PC-3 (cell line): ENCODE measurements at regions not wholly inside any gene's neighbourhood (a gene's known extent, or its start where the extent isn't known, plus 50 kb on each side); places are given as distances from the start of the nearest gene placed in this dataset.
"Not testable (repeated sequence)": the region's sequence is repeated elsewhere in the genome, so short reads cannot be mapped to it uniquely, and the experiment has no call there.

ENCODE experiments used
- ATAC-seq: fragments of 200-7000 bp; cut with Tn5 transposase; 2 replicates; pipeline ENCODE4 v1.9.1; 2020; ENCODE audit warnings: mild to moderate bottlenecking, moderate library complexity
- BruUV-seq: library from RNA; stranded (reverse); fragments of 400-500 nt; replicated peaks from 2 replicates; lab custom pipeline; 2021; lab: Mats Ljungman, UMichigan
- CTCF ChIA-PET: fragments of 300-600 bp; sonication (Branson Sonifier 250); formaldehyde crosslinking; loops from one replicate; lab custom pipeline; 2022; ENCODE audit warnings: antibody characterized with exemption; lab: Charles Lee
- POLR2A ChIA-PET: fragments of 300-600 bp; sonication (Branson Sonifier 250); formaldehyde crosslinking; loops from one replicate; lab custom pipeline; 2022; ENCODE audit warnings: antibody characterized with exemption; ENCODE audit not compliant: unreplicated experiment; lab: Charles Lee
- DNase-seq: peaks from one replicate; pipeline ENCODE4 v3.0.0-alpha.2; 2015
- H2AFZ ChIP-seq: fragments of 300-600 bp; sonication (generic); 2 replicates; pipeline ENCODE4 v1.6.0; 2016; ENCODE audit warnings: antibody characterized with exemption, low read length
- H3F3A ChIP-seq: fragments of 300-600 bp; sonication (generic); one replicate; pipeline ENCODE4 v1.6.0; 2017; ENCODE audit warnings: antibody characterized with exemption, low read length, control low read depth, mild to moderate bottlenecking; ENCODE audit not compliant: unreplicated experiment
- H3K27ac ChIP-seq: fragments of 300-600 bp; sonication (generic); 2 replicates; pipeline ENCODE4 v1.5.1; 2016; ENCODE audit warnings: mild to moderate bottlenecking, low read length
- H3K27me3 ChIP-seq: fragments of 300-600 bp; sonication (generic); 2 replicates; pipeline ENCODE4 v1.6.1; 2016; ENCODE audit warnings: low read length, mixed read lengths
- H3K36me3 ChIP-seq: fragments of 300-600 bp; sonication (generic); 2 replicates; pipeline ENCODE4 v1.6.1; 2016; ENCODE audit warnings: low read depth, mixed run types, low read length, mixed read lengths
- H3K4me1 ChIP-seq: fragments of 300-600 bp; sonication (generic); 2 replicates; pipeline ENCODE4 v1.5.1; 2016; ENCODE audit warnings: low read length; ENCODE audit not compliant: insufficient read depth
- H3K4me2 ChIP-seq: fragments of 300-600 bp; sonication (generic); 2 replicates; pipeline ENCODE4 v1.6.0; 2016; ENCODE audit warnings: low read length
- H3K4me3 ChIP-seq: fragments of 300-600 bp; sonication (generic); 2 replicates; pipeline ENCODE4 v1.5.1; 2016; ENCODE audit warnings: mild to moderate bottlenecking, low read length, mixed read lengths
- H3K79me2 ChIP-seq: fragments of 300-600 bp; sonication (generic); 2 replicates; pipeline ENCODE4 v1.6.1; 2017; ENCODE audit warnings: low read length, mixed read lengths
- H3K9ac ChIP-seq: fragments of 300-600 bp; sonication (generic); 2 replicates; pipeline ENCODE4 v1.6.0; 2016; ENCODE audit warnings: mild to moderate bottlenecking, low read length
- H3K9me2 ChIP-seq: fragments of 300-600 bp; sonication (generic); replicated peaks from 2 replicates; pipeline ENCODE4 v1.6.1; 2016; ENCODE audit warnings: mixed run types, low read length, mixed read lengths
- H3K9me3 ChIP-seq: fragments of 300-600 bp; sonication (generic); 2 replicates; pipeline ENCODE4 v1.6.1; 2016; ENCODE audit warnings: low read length, mixed read lengths
- H4K20me1 ChIP-seq: fragments of 300-600 bp; sonication (generic); 2 replicates; pipeline ENCODE4 v1.6.1; 2016; ENCODE audit warnings: low read length, mixed read lengths
- EZH2 ChIP-seq: fragments of 300-600 bp; sonication (generic); IDR thresholded peaks from one replicate; pipeline ENCODE4 v1.6.1; 2017; ENCODE audit warnings: antibody characterized with exemption, mild to moderate bottlenecking, low read length; ENCODE audit not compliant: unreplicated experiment
- EZH2phosphoT487 ChIP-seq: fragments of 300-600 bp; sonication (generic); IDR thresholded peaks from 2 replicates; pipeline ENCODE4 v1.6.1; 2018; ENCODE audit warnings: mild to moderate bottlenecking, antibody characterized with exemption, low read length, borderline replicate concordance
- intact Hi-C: fragments of 100-400 bp; cut with micrococcal nuclease; formaldehyde crosslinking; loops from 2 replicates; pipeline ENCODE4 v1.9.0; 2023
- TF ChIP-seq, protein P1 (sequence below): fragments of 300-600 bp; sonication (generic); conservative IDR thresholded peaks from 2 replicates; pipeline ENCODE4 v1.5.1; 2017; ENCODE audit warnings: antibody characterized with exemption, low read depth, mild to moderate bottlenecking, low read length

DNA sequence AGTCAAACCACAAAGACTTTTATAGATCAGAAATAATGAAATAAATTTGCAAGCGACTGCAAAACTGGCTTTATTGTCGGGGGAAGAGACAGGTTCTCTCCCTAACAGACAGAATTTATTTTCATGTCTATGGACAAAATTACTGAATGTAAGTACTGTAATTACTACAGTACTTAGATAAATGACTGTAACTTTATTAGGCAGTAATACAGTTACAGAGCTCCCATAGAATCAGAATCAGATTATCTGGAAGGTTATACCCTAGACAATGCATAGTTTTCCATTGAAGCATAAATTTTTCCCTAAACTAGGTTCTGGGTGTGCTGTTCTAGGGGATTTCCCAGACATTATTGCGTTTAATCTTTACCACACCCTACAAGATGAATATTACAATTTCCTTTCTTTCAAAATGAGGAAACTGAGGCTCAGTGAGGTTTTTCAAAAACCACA, 114.2 kb downstream of the C12orf75 start:
- Histone ChIP-seq H3K27me3 (no peaks in the 10 kb centered on the region), H3K79me2 (no peaks in the 10 kb centered on the region), H3K9ac (no peak overlapping the region), H3K4me3 (no peak overlapping the region), H3K4me2 (0 out of 2 replicates have a peak overlapping the region, but pooled peaks have one; percentile 31), H2AFZ (no peak overlapping the region), H3F3A (no peaks in the 10 kb centered on the region), H4K20me1 (no peaks in the 10 kb centered on the region), H3K27ac (no peak overlapping the region), H3K36me3 (no peaks in the 10 kb centered on the region), H3K4me1 (peaks cover 19% of the 10 kb centered on the region), H3K9me2 (no peaks in the 10 kb centered on the region), H3K9me3 (no peaks in the 10 kb centered on the region)
- intact Hi-C loops = no loop called here
- peak; percentile 34 for DNase-seq
- no TSS peak for BruUV-seq
- CTCF ChIA-PET = no interaction called here
- POLR2A ChIA-PET = no interaction called here
- TF ChIP-seq EZH2phosphoT487 (no peak), EZH2 (no peak)
- TF ChIP-seq, protein P1, sequence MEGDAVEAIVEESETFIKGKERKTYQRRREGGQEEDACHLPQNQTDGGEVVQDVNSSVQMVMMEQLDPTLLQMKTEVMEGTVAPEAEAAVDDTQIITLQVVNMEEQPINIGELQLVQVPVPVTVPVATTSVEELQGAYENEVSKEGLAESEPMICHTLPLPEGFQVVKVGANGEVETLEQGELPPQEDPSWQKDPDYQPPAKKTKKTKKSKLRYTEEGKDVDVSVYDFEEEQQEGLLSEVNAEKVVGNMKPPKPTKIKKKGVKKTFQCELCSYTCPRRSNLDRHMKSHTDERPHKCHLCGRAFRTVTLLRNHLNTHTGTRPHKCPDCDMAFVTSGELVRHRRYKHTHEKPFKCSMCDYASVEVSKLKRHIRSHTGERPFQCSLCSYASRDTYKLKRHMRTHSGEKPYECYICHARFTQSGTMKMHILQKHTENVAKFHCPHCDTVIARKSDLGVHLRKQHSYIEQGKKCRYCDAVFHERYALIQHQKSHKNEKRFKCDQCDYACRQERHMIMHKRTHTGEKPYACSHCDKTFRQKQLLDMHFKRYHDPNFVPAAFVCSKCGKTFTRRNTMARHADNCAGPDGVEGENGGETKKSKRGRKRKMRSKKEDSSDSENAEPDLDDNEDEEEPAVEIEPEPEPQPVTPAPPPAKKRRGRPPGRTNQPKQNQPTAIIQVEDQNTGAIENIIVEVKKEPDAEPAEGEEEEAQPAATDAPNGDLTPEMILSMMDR = no peak
- peak; percentile 26; the same call in 1 of the 2 replicates for ATAC-seq

DNA sequence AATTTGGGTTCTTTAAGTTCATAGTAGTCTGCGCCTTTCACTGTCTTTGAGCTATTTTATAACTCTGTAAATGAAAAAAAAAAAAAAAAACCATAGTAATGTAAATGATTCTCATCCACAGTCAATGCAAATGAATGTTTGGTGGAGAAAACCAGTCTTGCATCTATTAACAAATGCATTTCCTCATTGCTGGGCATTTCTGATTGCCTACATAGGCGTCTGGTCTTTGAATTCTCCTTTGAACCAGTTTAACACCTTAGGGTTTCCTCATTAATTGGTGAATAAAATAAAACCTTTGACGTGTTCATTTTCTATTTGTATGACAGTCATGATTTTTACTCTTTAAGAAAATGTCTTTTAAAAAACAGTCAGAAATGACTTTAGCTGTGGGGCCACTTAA, 114.8 kb downstream of the C12orf75 start:
- H3K27ac ChIP-seq = no peak overlapping the region
- no peak overlapping the region for H3K4me3 ChIP-seq
- peak; percentile 14; the same call in 1 of the 2 replicates for ATAC-seq
- peak overlapping the region; percentile 31 for H3K4me2 ChIP-seq
- no peak overlapping the region for H2AFZ ChIP-seq
- intact Hi-C loops = no loop called here
- H4K20me1 ChIP-seq = no peaks in the 10 kb centered on the region
- no peaks in the 10 kb centered on the region for H3K9me3 ChIP-seq
- H3K4me1 ChIP-seq = peaks cover 19% of the 10 kb centered on the region
- no peaks in the 10 kb centered on the region for H3F3A ChIP-seq
- DNase-seq = no peak
- TF ChIP-seq EZH2phosphoT487 (no peak), EZH2 (no peak)
- TF ChIP-seq, protein P1 = no peak
- no peaks in the 10 kb centered on the region for H3K79me2 ChIP-seq
- no TSS peak for BruUV-seq
- H3K9me2 ChIP-seq = no peaks in the 10 kb centered on the region
- POLR2A ChIA-PET = no interaction called here
- H3K27me3 ChIP-seq = no peaks in the 10 kb centered on the region
- H3K36me3 ChIP-seq = no peaks in the 10 kb centered on the region
- H3K9ac ChIP-seq = no peak overlapping the region
- CTCF ChIA-PET = no interaction called here

DNA sequence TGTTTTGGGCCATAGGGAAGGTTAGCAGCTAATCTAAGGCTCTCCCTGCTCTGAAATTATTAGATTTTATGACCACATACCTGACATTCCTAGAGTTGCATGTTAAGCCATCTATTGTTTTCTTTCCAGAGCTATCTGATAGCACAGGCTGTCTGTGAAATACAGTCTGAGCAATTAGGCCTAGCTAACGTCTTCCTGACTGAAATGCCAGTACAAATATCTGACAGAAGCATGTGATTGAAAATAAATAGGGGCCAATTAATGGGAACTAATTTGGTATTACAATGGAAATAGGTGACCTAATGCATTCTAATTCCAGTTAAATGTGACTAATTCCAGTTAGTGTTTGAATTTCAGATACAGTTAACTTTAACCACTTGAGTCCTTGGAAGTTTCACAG, 115.2 kb downstream of the C12orf75 start:
- ATAC-seq = peak; percentile 85

DNA sequence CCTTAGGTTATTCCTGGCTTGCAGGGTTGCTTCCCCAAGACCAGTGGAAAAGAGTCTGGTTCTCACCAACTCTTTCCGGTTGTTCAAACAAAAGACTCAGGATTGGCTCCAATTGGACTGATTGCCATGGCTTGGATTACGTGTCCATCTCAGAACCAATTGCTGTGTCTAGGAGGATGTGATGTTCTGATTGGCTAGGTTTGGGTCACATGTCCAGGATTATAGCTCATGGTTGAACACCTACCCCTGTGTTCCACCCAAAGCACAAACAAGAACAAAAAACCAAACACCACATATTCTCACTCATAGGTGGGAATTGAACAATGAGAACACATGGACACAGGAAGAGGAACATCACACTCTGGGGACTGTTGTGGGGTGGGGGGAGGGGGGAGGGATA, 116.0 kb downstream of the C12orf75 start:
- DNase-seq, H3K27me3 ChIP-seq, H3K4me2 ChIP-seq, intact Hi-C loops, POLR2A ChIA-PET, H3F3A ChIP-seq, H3K9me2 ChIP-seq, H3K4me3 ChIP-seq, BruUV-seq, CTCF ChIA-PET, H3K27ac ChIP-seq, H3K9ac ChIP-seq, H2AFZ ChIP-seq, H3K9me3 ChIP-seq, H4K20me1 ChIP-seq, H3K79me2 ChIP-seq, ATAC-seq, H3K36me3 ChIP-seq: not testable (repeated sequence)
- peaks cover 19% of the 10 kb centered on the region for H3K4me1 ChIP-seq

More for the DNA sequence above, 115.2 kb downstream of the C12orf75 start:
- TF ChIP-seq EZH2phosphoT487 (no peak), EZH2 (no peak)
- TF ChIP-seq, protein P1 = no peak
- no peak overlapping the region for H3K9ac ChIP-seq
- H3K9me2 ChIP-seq = no peaks in the 10 kb centered on the region
- no peaks in the 10 kb centered on the region for H3K36me3 ChIP-seq
- H3K4me1 ChIP-seq = peaks cover 19% of the 10 kb centered on the region
- CTCF ChIA-PET = no interaction called here
- BruUV-seq = no TSS peak
- peak overlapping the region; percentile 31 for H3K4me2 ChIP-seq
- 0 out of 2 replicates have a peak overlapping the region, but pooled peaks have one; percentile 1 for H3K27ac ChIP-seq
- intact Hi-C loops = no loop called here
- no peaks in the 10 kb centered on the region for H3K27me3 ChIP-seq
- POLR2A ChIA-PET = no interaction called here
- H4K20me1 ChIP-seq = no peaks in the 10 kb centered on the region
- peak; percentile 69 for DNase-seq
- H3K79me2 ChIP-seq = no peaks in the 10 kb centered on the region
- H2AFZ ChIP-seq = no peak overlapping the region
- H3K4me3 ChIP-seq = no peak overlapping the region
- H3F3A ChIP-seq = no peaks in the 10 kb centered on the region
- no peaks in the 10 kb centered on the region for H3K9me3 ChIP-seq
